Suprapubic skin (tissue), 4 donors: ENCODE measurements at regions not wholly inside any gene's neighbourhood (a gene's known extent, or its start where the extent isn't known, plus 50 kb on each side); places are given as distances from the start of the nearest gene placed in this dataset.

Source experiments
- CTCF ChIP-seq, 2 donors: fragments of 200-600 bp in 1 of 2; fragments of 450-650 bp in 1 of 2; sonication (generic) in 1 of 2; IDR thresholded peaks; one replicate each; pipeline ENCODE4 v1.5.1; 2016 to 2019; ENCODE audit warnings: antibody characterized with exemption in 2 of 2, mild to moderate bottlenecking in 1 of 2, moderate library complexity in 1 of 2
- POLR2A ChIP-seq, 2 donors: fragments of 450-650 bp; IDR thresholded peaks; one replicate each; pipeline ENCODE4 v1.6.1; 2017; ENCODE audit warnings: antibody characterized with exemption in 2 of 2, mild to moderate bottlenecking in 2 of 2, moderate library complexity in 2 of 2
- POLR2AphosphoS5 ChIP-seq, 3 donors: sonication (generic); formaldehyde crosslinking; IDR thresholded peaks; one replicate each; pipeline ENCODE4 v1.6.1; 2017; ENCODE audit warnings: antibody characterized with exemption in 3 of 3

- TF ChIP-seq CTCF (IDR thresholded peaks at IDR 0.05): no peak
- no peak for TF ChIP-seq POLR2AphosphoS5 (IDR thresholded peaks at IDR 0.05)
- TF ChIP-seq POLR2A (IDR thresholded peaks at IDR 0.05): no peak
These were observed 754.1 kb downstream of the CBLN4 start for GRCh38 chr20:55251170-55251569.
